ENCODE measurements at regions not wholly inside any gene's neighbourhood (a gene's known extent, or its start where the extent isn't known, plus 50 kb on each side); places are given as distances from the start of the nearest gene placed in this dataset.

DNA sequence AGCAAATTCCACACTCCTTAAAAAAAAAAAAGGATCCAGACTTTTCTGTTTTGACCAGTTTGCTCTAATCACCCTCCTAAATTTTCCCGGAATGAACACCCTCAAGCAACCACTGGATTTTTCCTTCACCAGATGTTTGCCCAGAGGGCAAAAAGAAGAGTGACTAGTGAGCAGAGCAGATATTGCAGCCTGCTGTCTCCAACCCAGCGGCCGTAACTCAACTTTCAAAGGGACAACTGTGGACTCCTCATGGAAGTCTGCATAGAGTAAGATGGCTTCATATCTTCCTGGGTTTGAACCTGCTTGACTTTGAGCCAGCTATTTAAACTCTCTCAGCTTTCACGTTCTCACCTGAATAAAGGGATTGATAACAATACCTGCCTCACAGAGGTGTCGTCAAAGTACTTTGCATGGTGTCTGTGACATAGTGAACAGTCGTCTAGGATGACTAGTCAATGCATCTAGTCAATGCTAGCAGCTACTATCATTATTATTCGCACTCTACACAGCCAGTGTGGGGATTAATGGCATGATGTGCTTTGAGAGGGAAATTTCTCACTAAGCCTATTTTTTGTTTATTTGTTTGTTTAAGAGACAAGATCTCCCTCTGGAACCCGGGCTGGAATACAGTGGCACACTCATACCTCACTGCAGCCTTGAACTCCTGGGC lies 92.2 kb upstream of the HIVEP1 start:
- no peak for TF ChIP-seq POLR2A (IDR thresholded peaks at IDR 0.05)
- TF ChIP-seq, protein P1, sequence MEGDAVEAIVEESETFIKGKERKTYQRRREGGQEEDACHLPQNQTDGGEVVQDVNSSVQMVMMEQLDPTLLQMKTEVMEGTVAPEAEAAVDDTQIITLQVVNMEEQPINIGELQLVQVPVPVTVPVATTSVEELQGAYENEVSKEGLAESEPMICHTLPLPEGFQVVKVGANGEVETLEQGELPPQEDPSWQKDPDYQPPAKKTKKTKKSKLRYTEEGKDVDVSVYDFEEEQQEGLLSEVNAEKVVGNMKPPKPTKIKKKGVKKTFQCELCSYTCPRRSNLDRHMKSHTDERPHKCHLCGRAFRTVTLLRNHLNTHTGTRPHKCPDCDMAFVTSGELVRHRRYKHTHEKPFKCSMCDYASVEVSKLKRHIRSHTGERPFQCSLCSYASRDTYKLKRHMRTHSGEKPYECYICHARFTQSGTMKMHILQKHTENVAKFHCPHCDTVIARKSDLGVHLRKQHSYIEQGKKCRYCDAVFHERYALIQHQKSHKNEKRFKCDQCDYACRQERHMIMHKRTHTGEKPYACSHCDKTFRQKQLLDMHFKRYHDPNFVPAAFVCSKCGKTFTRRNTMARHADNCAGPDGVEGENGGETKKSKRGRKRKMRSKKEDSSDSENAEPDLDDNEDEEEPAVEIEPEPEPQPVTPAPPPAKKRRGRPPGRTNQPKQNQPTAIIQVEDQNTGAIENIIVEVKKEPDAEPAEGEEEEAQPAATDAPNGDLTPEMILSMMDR (IDR thresholded peaks at IDR 0.05), result no peak
